Esophagus (tissue), 2 donors: ENCODE measurements at regions not wholly inside any gene's neighbourhood (a gene's known extent, or its start where the extent isn't known, plus 50 kb on each side); places are given as distances from the start of the nearest gene placed in this dataset.

Experiments used
- H3K27ac ChIP-seq, 2 donors: one replicate each; pipeline ENCODE4 v1.5.1; 2013; ENCODE audit warnings: low read depth in 2 of 2, mild to moderate bottlenecking in 2 of 2, inconsistent platforms in 1 of 2, low read length in 1 of 2, moderate library complexity in 1 of 2
- H3K27me3 ChIP-seq, 2 donors: one replicate each; pipeline ENCODE4 v1.6.1; 2013; ENCODE audit warnings: low read length in 2 of 2, control low read depth in 1 of 2, mild to moderate bottlenecking in 1 of 2; ENCODE audit not compliant: insufficient read depth in 2 of 2, control insufficient read depth in 1 of 2
- H3K36me3 ChIP-seq, 2 donors: one replicate each; pipeline ENCODE4 v1.6.1; 2013; ENCODE audit warnings: low read length in 1 of 2; ENCODE audit not compliant: control insufficient read depth in 2 of 2, insufficient read depth in 2 of 2
- H3K4me1 ChIP-seq, 2 donors: one replicate each; pipeline ENCODE4 v1.6.1; 2013; ENCODE audit warnings: low read length in 1 of 2; ENCODE audit not compliant: control insufficient read depth in 2 of 2, insufficient read depth in 2 of 2
- H3K4me3 ChIP-seq, 2 donors: one replicate each; pipeline ENCODE4 v1.5.1; 2013; ENCODE audit warnings: low read length in 2 of 2, mild to moderate bottlenecking in 2 of 2, low read depth in 1 of 2, moderate library complexity in 1 of 2
- H3K9me3 ChIP-seq, 2 donors: one replicate each; pipeline ENCODE4 v1.6.1; 2013; ENCODE audit warnings: mild to moderate bottlenecking in 2 of 2, low read depth in 1 of 2, low read length in 1 of 2, moderate library complexity in 1 of 2; ENCODE audit not compliant: control insufficient read depth in 2 of 2, insufficient read depth in 1 of 2
- WGBS, 2 donors: extraction: QIAGEN DNeasy Blood & Tissue Kit; methylation state at CpG; one replicate each; pipeline ENCODE4 v1.1.7; 2013; 5-methylcytosine and 5-hydroxymethylcytosine counted together
- donor health status: healthy with polysubstance abuse.
- donor health status: Bipolar disorder and iron deficiency.

GRCh38 chr3:59675495-59675894 lies 625.7 kb upstream of the CFAP20DC start:
- Histone ChIP-seq H3K9me3 (no peaks in the 10 kb centered on the region), H3K36me3 (no peaks in the 10 kb centered on the region), H3K27me3 (no peaks in the 10 kb centered on the region), H3K27ac (no peak overlapping the region), H3K4me1 (peaks cover 2 to 5% of the 10 kb centered on the region in 2 donors), H3K4me3 (no peak overlapping the region)
- WGBS, 2 donors, result 74 to 89% methylated on average over 2 of the region's 2 CpGs

GRCh38 chr3:59663076-59663850 lies 613.4 kb upstream of the CFAP20DC start:
- WGBS, 2 donors, result 97 to 99% methylated on average over 2 of the region's 2 CpGs
- Histone ChIP-seq H3K4me3 (no peak overlapping the region), H3K27ac (no peak overlapping the region), H3K36me3 (no peaks in the 10 kb centered on the region), H3K27me3 (no peaks in the 10 kb centered on the region), H3K4me1 (peaks cover 4 to 6% of the 10 kb centered on the region in 2 donors), H3K9me3 (no peaks in the 10 kb centered on the region)

- H3K4me3 ChIP-seq, result no peak overlapping the region
- no peak overlapping the region for H3K27ac ChIP-seq
- WGBS, 2 donors, result 45 to 51% methylated on average over 9 of the region's 9 CpGs
- no peaks in the 10 kb centered on the region for H3K36me3 ChIP-seq
- no peaks in the 10 kb centered on the region for H3K9me3 ChIP-seq
- no peaks in the 10 kb centered on the region for H3K27me3 ChIP-seq
- H3K4me1 ChIP-seq, result peaks cover 4 to 6% of the 10 kb centered on the region in 2 donors
Observed at GRCh38 chr3:59660852-59661625, 611.2 kb upstream of the CFAP20DC start.

GRCh38 chr3:59660376-59660775 lies 610.6 kb upstream of the CFAP20DC start:
- Histone ChIP-seq H3K27ac (peak overlapping the region in 1 of 2 donors; percentile 21), H3K4me1 (peaks cover 4 to 8% of the 10 kb centered on the region in 2 donors), H3K36me3 (no peaks in the 10 kb centered on the region), H3K27me3 (no peaks in the 10 kb centered on the region), H3K4me3 (no peak overlapping the region), H3K9me3 (no peaks in the 10 kb centered on the region)
- WGBS, 2 donors, result 24 to 32% methylated on average over 1 of the region's 1 CpG

GRCh38 chr3:59659755-59660154 lies 609.9 kb upstream of the CFAP20DC start:
- WGBS, 2 donors, result 60 to 78% methylated on average over 1 of the region's 1 CpG
- H3K4me3 ChIP-seq, result no peak overlapping the region
- H3K27ac ChIP-seq, result peak overlapping the region in 1 of 2 donors; percentile 40
- H3K4me1 ChIP-seq, result peaks cover 4 to 14% of the 10 kb centered on the region in 2 donors
- no peaks in the 10 kb centered on the region for H3K9me3 ChIP-seq
- no peaks in the 10 kb centered on the region for H3K36me3 ChIP-seq
- no peaks in the 10 kb centered on the region for H3K27me3 ChIP-seq

GRCh38 chr3:59658866-59659265 lies 609.0 kb upstream of the CFAP20DC start:
- H3K4me3 ChIP-seq, result no peak overlapping the region
- H3K36me3 ChIP-seq, result no peaks in the 10 kb centered on the region
- H3K27me3 ChIP-seq, result no peaks in the 10 kb centered on the region
- whole genome bisulfite sequencing, 2 donors, result 88 to 93% methylated on average over 2 of the region's 2 CpGs
- H3K27ac ChIP-seq, result no peak overlapping the region
- H3K9me3 ChIP-seq, result no peaks in the 10 kb centered on the region
- peaks cover 4 to 14% of the 10 kb centered on the region in 2 donors for H3K4me1 ChIP-seq

- peaks cover 4 to 14% of the 10 kb centered on the region in 2 donors for H3K4me1 ChIP-seq
- no peaks in the 10 kb centered on the region for H3K9me3 ChIP-seq
- no peak overlapping the region for H3K4me3 ChIP-seq
- no peaks in the 10 kb centered on the region for H3K36me3 ChIP-seq
- no peaks in the 10 kb centered on the region for H3K27me3 ChIP-seq
- WGBS, 2 donors, result 71 to 74% methylated on average over 3 of the region's 3 CpGs
- H3K27ac ChIP-seq, result no peak overlapping the region
Observed at GRCh38 chr3:59658274-59658673, 608.4 kb upstream of the CFAP20DC start.

- no peak overlapping the region for H3K4me3 ChIP-seq
- no peaks in the 10 kb centered on the region for H3K9me3 ChIP-seq
- H3K36me3 ChIP-seq, result no peaks in the 10 kb centered on the region
- WGBS, 2 donors, result 49 to 54% methylated on average over 5 of the region's 5 CpGs
- H3K27ac ChIP-seq, result peak overlapping the region; percentile 68 to 93
- peaks cover 4 to 11% of the 10 kb centered on the region in 2 donors for H3K4me1 ChIP-seq
- H3K27me3 ChIP-seq, result no peaks in the 10 kb centered on the region
Observed at GRCh38 chr3:59655418-59656015, 605.7 kb upstream of the CFAP20DC start.

GRCh38 chr3:59654480-59655417 lies 604.9 kb upstream of the CFAP20DC start:
- Histone ChIP-seq H3K4me3 (peak overlapping the region in 1 of 2 donors; percentile 22), H3K27ac (peak overlapping the region; percentile 74 to 93), H3K4me1 (peaks cover 3 to 9% of the 10 kb centered on the region in 2 donors), H3K36me3 (no peaks in the 10 kb centered on the region), H3K9me3 (no peaks in the 10 kb centered on the region), H3K27me3 (no peaks in the 10 kb centered on the region)
- 43 to 55% methylated on average over 12 of the region's 12 CpGs for WGBS, 2 donors
